Epithelial cell of esophagus (primary cell): ENCODE measurements at regions not wholly inside any gene's neighbourhood (a gene's known extent, or its start where the extent isn't known, plus 50 kb on each side); places are given as distances from the start of the nearest gene placed in this dataset.
"Not testable (repeated sequence)": the region's sequence is repeated elsewhere in the genome, so short reads cannot be mapped to it uniquely, and the experiment has no call there.

Experiments
- DNase-seq: peaks from one replicate; pipeline ENCODE4 v3.0.0; 2010; ENCODE audit warnings: low read depth
- H3K4me3 ChIP-seq: 2 replicates; pipeline ENCODE4 v1.5.1; 2011; ENCODE audit warnings: mild to moderate bottlenecking, low read length, control low read depth
- CTCF ChIP-seq: IDR thresholded peaks from 2 replicates; pipeline ENCODE4 v1.5.1; 2011; ENCODE audit warnings: low read depth, mild to moderate bottlenecking, low read length, control low read depth, inconsistent platforms; ENCODE audit not compliant: insufficient read depth; ENCODE audit errors: missing control alignments

GRCh38 chr18:38796762-38797161 lies 1231.2 kb upstream of the CELF4 start:
- no peak overlapping the region for H3K4me3 ChIP-seq

GRCh38 chr18:38792731-38793130 lies 1227.1 kb upstream of the CELF4 start:
- TF ChIP-seq CTCF: no peak
- DNase-seq: no peak

More at GRCh38 chr18:38796762-38797161, 1231.2 kb upstream of the CELF4 start:
- no peak for TF ChIP-seq CTCF
- DNase-seq: no peak

GRCh38 chr18:38790786-38791185 lies 1225.2 kb upstream of the CELF4 start:
- DNase-seq: no peak
- H3K4me3 ChIP-seq: no peak overlapping the region
- TF ChIP-seq CTCF: no peak

More at GRCh38 chr18:38792731-38793130, 1227.1 kb upstream of the CELF4 start:
- H3K4me3 ChIP-seq: no peak overlapping the region

- DNase-seq: peak; percentile 45
- no peak overlapping the region for H3K4me3 ChIP-seq
- peak; percentile 76 for TF ChIP-seq CTCF
These were observed 1224.7 kb upstream of the CELF4 start for GRCh38 chr18:38790303-38790702.

- DNase-seq: no peak
- H3K4me3 ChIP-seq: no peak overlapping the region
- no peak for TF ChIP-seq CTCF
These were observed 1223.5 kb upstream of the CELF4 start for GRCh38 chr18:38789141-38789540.

- TF ChIP-seq CTCF: no peak
- no peak overlapping the region for H3K4me3 ChIP-seq
- no peak for DNase-seq
These were observed 1221.3 kb upstream of the CELF4 start for GRCh38 chr18:38786906-38787305.

GRCh38 chr18:38771620-38772019 lies 1206.0 kb upstream of the CELF4 start:
- not testable (repeated sequence) for H3K4me3 ChIP-seq, DNase-seq

GRCh38 chr18:38768504-38768903 lies 1202.9 kb upstream of the CELF4 start:
- no peak for DNase-seq
- no peak for TF ChIP-seq CTCF
- no peak overlapping the region for H3K4me3 ChIP-seq
